DLD1 (cell line): ENCODE measurements at regions not wholly inside any gene's neighbourhood (a gene's known extent, or its start where the extent isn't known, plus 50 kb on each side); places are given as distances from the start of the nearest gene placed in this dataset.

Experiments
- in situ Hi-C: cut with HindIII; loops from 2 replicates; pipeline ENCODE4 v1.10.0; 2017; ENCODE audit warnings: low sequenced_read_pairs

DNA sequence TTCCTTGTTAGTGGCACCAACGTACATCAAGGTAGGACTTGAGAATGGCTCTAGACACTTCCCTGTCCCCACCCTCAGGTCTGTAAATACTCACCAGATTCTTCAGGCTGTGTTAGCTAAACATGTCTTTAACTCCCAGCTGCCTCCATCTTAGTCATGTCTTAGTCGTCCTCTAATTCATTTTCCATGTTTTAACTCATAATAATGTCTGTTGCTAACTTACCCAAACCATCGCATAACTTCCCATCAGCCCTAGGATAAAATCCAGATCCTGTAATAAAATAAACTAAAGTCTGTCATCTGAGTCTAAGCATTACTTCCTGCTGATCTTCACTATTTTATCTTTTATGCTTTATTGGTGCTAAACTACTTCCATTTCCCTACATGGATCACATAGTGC is 600.0 kb upstream of the CELF2 start:
- in situ Hi-C loops, result no loop called here

DNA sequence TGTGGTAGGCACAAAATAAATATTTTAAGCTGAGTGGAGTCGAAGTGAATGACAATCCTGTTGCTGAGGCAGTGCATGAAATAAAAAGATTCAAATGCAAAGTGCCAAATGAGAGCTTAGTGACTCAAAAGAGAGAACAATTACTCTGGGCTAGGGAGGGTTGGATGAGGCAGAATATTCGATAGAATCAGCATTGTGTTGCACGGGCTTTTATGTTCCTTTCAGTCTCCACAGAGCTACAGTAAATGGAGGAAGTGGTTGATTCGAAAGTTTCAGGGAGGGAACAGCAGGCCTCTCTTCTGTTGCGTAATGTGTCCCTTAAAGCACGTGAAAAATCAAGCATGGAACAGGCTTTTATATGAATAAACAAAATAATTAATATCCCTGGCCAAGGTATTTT is 599.3 kb upstream of the CELF2 start:
- in situ Hi-C loops, result no loop called here

GRCh38 chr10:10421071-10421470 is 596.6 kb upstream of the CELF2 start:
- in situ Hi-C loops, result no loop called here

DNA sequence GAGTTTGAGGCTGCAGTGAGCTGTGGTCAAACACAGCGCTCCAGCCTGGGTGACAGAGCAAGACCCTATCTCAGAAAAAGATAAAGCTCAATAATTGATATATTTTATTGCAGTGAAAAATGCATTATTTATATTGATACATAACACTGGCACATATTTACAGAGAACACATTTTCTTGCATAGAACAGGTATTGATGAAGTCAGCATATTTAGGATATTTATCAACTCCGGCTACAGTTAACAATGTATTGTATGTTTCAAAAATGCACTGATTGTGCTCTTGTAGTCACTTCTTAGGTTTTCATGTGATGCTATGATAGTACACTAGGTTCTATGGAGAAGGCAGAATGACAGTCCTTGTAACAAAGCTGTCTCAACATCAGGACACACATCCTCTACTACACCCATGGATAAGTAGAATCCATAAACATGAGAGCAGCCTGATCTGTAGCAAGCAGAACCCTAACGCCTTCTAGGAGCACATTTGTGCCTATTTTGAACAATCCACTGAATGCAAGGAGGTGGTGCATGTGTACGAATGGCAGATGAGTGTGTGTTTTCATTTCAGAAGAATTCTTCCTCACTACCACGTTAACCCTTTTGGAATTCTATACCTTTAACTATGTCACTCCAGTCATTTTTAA is 586.1 kb upstream of the CELF2 start:
- in situ Hi-C loops, result no loop called here

DNA sequence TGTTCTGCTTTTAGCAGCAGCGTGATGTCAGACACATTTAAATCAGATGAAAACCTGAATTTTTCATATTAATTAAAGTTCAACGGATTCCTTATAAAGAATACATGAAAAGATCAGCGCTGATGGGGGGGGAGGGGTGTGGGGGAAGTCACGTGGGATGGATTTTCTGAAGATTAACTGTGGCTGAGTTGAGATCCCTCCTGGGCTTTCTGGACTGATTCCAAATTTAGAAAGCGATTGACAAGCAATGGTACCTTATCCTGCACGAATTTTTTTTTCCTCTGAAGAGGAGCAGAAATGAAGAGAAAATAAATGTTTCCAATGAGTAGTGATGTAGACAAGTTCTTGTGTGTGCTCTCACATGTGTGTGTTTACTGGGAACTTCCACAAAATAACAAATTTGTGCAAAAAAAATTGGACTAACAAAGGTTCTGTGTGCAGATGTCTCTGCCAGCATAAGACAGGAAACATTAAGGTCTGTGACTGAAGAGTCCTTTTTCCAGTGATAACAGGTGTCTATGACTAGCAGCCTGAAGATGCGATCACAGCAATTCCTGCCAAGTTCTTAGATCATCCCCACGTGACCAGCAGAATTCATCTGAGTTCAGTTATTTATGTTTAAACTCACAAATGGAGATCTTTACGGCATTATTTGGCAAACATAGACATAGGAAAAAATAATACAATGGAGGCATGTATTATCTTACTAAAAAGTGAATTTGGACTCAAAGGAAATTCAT is 585.2 kb upstream of the CELF2 start:
- in situ Hi-C loops, result no loop called here

- in situ Hi-C loops, result no loop called here
Measured at GRCh38 chr10:10434312-10434711, 583.4 kb upstream of the CELF2 start.

GRCh38 chr10:10437886-10438285 is 579.8 kb upstream of the CELF2 start:
- in situ Hi-C loops, result no loop called here

DNA sequence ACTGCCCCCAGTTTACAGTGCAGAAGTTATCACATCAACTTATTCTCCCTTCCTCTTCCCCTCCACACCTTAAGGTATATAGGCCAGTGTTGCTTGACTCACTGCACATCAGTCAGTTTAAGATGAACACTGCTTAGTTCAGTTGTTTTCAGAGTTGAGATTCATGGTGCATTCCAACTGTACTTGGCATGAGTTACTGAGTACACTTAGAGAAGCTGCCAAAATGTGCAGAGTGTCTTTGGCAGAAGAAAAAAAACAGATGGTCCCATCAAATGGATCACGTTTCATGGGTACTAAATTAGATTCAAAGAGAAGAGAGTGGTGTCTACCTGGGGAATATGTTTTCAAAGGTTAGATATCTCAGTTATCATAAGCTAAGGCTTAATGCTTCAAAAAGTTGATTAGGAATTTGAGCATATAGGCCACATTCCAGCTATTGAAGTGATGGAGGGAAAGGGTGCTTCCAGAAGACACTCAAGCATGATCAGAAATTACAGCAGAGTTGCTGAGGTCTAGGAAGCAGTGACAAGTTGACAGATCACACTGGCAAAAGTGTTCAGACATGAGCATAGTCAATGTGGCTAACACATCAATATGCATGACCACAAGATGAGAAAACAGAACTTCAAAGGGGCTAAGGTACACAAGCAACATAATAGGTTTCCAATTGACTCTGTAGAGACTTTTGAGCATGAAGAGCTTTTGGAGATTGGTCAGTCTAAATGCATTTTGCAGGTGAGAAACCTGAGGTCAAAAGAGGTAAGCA is 579.2 kb upstream of the CELF2 start:
- in situ Hi-C loops, result no loop called here

- in situ Hi-C loops, result no loop called here
Measured at GRCh38 chr10:10456856-10457255, 560.8 kb upstream of the CELF2 start.

DNA sequence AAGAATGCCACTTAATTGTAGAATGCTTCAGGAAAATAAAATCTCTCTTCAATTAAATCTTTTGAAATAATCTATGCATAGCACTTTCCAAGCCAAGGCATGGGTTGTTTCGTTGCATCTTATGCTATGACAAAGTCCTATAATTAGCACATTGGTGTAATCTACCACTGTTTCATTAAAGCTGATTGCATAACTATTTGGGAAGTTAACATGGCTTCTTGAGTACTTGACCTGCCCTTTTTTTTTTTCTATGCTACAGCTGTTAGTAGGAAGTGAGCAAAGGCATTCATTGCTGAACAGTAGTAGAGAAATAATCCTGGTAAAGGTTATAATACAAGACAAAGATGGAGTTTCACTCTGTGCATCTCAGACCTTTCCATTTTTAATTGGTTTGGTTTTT is 557.2 kb upstream of the CELF2 start:
- in situ Hi-C loops, result no loop called here

GRCh38 chr10:10462151-10462941 is 555.3 kb upstream of the CELF2 start:
- in situ Hi-C loops, result no loop called here

- in situ Hi-C loops, result no loop called here
Measured at GRCh38 chr10:10471758-10472157, 545.9 kb upstream of the CELF2 start.

DNA sequence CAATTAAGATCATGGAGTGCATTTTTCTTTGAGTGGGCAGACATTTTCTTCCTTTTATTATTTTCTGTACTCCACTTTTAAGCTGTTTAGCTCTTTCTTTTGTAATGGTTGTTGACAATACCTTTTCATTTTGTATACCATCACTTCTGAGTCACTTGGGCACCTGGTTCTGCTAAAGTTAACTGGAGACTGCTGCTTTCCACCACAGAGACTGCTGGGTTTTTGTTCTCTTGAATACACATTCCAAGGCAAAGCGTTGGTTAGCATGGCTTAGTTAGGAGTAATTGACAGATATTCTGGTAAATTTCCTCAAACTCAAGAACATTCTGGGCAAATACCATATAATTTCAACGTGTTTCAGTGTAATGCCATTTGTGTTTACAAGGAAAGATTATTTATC is 541.9 kb upstream of the CELF2 start:
- in situ Hi-C loops, result no loop called here

DNA sequence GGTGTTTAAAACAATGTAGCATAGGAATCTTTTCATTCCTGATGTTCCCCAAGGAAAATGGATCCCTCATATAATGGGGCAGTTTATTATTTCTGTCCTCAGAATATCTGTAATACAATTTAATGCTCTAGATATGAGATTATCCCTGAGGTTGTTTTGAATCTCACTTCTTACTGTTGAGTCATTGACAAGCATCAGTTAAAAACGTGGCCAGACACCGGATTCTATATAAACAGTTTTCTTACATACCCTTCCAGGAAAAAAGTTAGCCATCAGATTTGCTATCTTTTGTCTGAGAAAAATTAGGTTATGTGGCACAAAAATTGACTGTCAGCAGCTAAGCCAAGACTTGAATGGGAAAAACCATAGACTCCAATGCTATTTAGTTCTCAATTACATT is 539.8 kb upstream of the CELF2 start:
- in situ Hi-C loops, result no loop called here

GRCh38 chr10:10479465-10479864 is 538.2 kb upstream of the CELF2 start:
- in situ Hi-C loops, result no loop called here

GRCh38 chr10:10482613-10483012 is 535.1 kb upstream of the CELF2 start:
- in situ Hi-C loops, result no loop called here

GRCh38 chr10:10489076-10489475 is 528.6 kb upstream of the CELF2 start:
- in situ Hi-C loops, result no loop called here

GRCh38 chr10:10489805-10490571 is 527.7 kb upstream of the CELF2 start:
- in situ Hi-C loops, result no loop called here

DNA sequence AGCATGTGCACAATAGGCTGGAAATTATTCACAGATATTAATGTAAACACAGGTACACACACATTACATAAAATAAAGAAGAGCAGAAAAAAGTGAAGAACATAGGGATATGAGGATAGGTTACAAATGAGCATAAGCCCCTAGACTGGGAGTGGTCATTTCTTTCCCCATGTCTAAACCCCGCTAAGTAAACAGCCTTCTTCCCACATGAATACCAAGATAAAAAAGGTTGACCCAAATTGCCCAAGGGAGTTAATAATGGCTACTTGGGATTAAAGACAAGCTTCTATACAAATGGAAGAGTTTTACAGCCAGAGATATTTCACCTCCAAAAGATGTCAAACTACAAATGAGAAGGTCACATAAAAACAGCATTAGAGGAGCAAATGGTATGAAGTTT is 527.1 kb upstream of the CELF2 start:
- in situ Hi-C loops, result no loop called here

DNA sequence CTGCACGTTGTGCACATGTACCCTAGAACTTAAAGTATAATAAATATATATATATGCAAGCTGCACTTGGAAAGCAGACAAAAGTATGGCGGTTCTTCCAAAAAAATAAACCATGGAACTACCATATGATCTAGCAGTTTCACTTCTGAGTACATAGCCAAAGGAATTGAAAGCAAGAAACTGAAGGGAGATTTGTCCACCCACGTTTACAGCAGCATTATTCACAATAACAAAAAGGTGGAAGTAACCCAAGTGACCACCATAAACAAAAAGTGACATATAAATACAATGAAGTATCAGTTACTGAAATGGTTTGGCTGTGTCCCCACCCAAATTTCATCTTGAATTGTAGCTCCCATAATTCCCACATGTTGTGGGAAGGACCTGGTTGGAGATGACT is 525.3 kb upstream of the CELF2 start:
- in situ Hi-C loops, result no loop called here

DNA sequence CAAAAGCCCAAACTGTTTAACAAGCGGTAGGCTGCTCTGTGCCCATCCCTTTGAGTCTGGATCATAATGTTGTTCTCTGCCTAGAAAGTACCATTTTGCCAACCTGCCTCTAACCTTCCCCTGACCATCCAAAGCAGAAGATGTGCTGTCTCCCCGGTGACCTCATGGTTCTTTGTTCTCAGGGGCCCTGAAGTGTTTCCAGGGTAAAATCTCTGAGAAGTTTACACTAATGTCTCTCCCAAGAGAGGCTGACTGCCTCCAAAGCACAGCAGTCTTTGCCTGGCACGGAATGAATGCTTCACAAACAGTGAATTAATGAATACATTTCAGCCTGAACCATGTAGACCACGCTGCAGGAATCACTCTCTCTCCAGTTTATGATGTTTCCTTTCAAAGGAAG is 523.8 kb upstream of the CELF2 start:
- in situ Hi-C loops, result no loop called here
